HG03196 (cell line): ENCODE measurements at regions not wholly inside any gene's neighbourhood (a gene's known extent, or its start where the extent isn't known, plus 50 kb on each side); places are given as distances from the start of the nearest gene placed in this dataset.
"Not testable (repeated sequence)": the region's sequence is repeated elsewhere in the genome, so short reads cannot be mapped to it uniquely, and the experiment has no call there.

Experiments
- ATAC-seq: cut with Tn5 transposase; IDR thresholded peaks from one replicate; pipeline ENCODE4 v1.9.1; 2021; ENCODE audit not compliant: unreplicated experiment

DNA sequence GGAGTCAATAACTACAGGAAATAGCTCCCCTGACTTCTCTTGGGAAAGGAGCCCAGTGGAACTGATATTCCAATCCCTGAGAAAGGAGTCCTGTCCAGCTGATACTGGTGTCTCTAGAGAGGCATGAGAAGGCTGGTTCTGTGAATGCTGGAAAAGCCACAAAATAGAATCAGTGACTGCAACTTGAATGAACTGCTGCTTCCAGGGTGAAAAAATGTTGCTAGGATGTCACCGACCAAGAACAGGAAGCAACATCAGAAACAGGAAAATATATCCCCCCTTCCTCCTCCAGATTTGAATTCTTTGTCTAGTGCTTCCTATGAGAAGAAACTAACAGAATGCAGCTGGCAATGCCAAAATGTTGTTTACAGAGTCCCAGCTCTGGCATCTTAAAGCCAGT lies 269.3 kb upstream of the LYPLAL1 start:
- ATAC-seq: no peak

DNA sequence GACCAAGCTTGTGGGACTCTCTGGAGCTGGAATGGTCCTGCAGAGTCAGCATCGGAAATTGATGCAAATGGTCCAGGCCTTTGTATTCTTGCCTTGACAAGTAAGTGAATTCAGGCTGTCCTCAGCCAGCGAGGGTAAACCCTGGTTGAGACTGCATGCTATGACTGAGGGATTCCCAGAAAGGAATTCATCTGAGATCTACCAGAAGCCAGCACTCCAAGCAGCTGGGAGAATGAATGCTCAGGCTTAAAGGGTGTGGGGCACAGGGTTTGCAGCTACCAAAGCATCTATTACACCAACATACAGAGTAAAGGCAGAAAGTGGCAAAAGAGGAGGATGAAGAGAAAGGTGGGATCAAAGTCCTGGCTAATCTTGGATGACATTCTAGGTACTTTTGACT lies 257.0 kb upstream of the LYPLAL1 start:
- no peak for ATAC-seq

DNA sequence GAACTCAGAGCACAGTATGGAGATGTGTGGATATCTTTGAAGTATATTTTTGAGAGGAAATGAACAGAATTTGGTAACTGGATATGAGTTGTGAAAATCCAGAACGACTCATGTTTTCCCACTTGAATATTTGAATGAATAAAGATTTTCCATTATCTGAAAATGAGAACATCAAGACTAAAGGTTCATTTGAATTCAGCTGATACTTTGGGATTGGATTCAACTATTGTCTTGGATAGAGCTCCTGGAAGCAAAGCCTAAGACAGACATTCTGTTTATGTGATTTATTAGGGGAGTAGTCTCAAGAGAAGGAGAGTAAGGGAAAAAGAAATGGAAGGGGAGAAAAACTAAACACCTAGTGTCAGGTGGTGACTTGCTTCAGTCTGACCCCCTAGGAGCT lies 256.0 kb upstream of the LYPLAL1 start:
- no peak for ATAC-seq

- no peak for ATAC-seq
Observed at GRCh38 chr1:218925777-218926176, 247.9 kb upstream of the LYPLAL1 start.

GRCh38 chr1:218926631-218927030 lies 247.0 kb upstream of the LYPLAL1 start:
- ATAC-seq: no peak

DNA sequence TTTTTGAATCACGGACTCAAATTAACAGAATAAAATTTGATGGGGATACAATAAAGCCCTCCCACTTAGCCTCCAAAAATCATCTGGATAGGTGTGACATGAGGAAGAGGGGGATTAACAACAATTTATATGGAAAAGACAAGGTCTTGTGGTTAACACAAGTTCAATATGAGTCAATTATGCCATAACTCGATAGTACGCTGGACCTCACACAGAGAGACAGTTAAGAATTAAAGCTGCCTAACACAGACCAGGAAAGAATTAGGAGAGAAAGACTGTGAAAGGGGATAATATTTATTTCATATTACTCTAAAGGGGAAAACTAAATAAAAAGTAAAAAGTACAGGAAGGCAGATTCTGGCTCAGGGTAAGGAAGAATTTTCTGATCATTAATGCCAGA lies 243.7 kb upstream of the LYPLAL1 start:
- no peak for ATAC-seq

DNA sequence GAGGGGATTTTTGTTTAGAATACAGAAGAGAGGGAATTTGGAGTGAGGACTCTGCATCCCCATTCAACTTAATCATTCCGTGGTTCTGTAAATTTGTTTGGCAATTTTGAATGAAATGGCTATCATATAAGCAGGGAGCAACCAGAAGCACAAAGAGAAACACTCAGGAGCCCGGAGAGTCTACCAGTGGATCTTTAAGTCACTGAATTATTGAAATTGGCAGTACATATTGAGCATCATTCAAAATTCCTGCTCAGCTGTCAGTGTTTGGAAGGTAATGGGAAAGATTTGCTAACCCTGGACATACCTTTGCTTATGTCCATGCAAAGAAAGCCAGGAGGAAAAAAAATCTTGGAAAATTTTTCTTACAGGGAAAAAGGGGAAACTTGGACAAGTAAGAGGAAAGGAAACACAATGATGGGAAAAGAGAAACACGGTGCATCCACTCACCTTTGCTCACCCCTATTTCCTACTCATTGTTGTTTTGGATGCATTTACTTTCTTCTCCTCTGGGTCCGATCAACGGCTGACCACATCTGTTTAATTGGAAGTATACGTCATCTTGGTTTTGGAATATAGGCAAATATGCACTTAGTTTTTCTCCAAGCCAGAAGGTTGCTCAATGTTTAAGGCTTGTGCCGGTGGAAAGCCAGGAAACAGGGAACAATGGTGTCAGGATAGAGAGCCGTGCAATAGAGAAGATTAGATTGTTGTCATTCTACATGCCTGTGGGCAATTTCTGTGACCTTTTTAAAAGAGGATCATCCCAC lies 243.0 kb upstream of the LYPLAL1 start:
- no peak for ATAC-seq

GRCh38 chr1:218931324-218931723 lies 242.4 kb upstream of the LYPLAL1 start:
- ATAC-seq: no peak

DNA sequence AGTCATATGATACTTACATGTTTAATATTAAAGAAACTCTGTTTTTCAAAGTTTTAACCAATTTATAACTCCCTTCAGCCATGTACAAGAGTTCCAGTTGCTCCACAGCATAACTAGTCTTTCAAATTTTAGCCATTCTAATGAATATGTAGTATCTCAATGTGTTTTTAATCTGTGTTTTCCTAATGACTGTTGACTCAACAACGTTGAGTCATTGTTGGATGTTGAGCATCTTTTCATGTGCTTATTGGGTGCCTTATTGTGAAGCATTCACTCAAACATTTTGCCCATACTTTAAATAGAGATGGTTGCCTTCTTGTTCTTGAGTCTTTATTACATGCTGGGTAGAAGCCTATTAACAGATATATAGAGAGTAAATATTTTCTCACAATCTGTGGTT lies 240.2 kb upstream of the LYPLAL1 start:
- no peak for ATAC-seq

GRCh38 chr1:218935408-218935807 lies 238.3 kb upstream of the LYPLAL1 start:
- ATAC-seq: not testable (repeated sequence)

DNA sequence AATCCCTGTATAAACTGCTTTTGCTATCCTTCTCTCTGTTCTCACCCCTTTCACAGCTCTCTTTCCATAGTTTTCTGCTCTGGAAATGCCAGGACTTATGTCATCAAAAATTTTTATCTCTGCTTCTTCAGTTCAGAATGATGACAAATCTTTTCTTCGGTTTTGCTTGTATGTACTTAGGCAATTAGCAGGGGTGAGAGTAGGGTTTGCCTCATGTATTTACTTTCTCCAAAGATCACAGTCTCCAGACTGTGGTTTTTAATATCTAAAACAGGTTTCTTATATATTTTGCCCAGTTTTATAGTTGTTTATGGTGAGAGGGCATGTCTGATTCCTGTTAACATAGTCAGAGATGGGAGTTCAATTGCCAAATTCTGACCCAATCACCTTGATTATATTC lies 235.4 kb upstream of the LYPLAL1 start:
- ATAC-seq: no peak

DNA sequence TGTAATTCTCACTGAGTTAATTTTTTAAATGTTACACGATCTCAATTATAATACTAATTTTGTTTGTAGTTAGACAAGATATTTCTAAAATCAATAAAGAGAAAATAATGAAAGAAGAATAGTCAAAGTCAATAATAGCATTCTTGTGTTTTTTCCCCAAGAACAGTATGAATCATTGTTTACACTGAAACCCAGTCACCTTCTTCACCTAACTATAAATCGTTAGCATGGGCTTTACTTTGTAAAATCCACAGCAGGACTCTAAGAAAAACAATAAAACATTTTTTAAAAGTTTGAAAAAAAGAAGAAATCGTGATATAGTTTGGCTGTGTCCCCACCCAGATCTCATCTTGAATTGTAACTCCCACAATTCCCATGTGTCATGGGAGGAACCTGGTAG lies 234.6 kb upstream of the LYPLAL1 start:
- no peak for ATAC-seq

GRCh38 chr1:218942431-218942830 lies 231.2 kb upstream of the LYPLAL1 start:
- no peak for ATAC-seq

- ATAC-seq: no peak
Observed at GRCh38 chr1:218943371-218943770, 230.3 kb upstream of the LYPLAL1 start.

- ATAC-seq: no peak
Observed at GRCh38 chr1:218945050-218945449, 228.6 kb upstream of the LYPLAL1 start.

DNA sequence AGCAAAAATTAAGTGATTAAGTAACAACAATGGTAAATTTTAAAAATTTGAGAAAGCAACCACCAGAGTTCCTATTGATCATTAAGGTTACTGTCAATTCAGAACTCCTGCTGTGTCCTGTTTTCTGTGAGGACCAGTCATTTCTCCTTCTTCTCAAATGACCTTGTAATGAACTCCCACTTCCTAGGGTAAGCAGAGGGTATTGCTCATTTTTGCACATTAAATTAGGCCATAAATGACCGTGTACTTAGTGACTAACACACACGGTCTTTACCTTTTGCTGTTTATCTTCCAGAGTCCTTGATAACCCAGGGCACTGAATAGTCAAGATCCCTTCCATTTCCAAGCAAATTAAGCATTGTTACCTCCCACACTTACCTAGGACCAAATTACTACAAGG lies 227.5 kb upstream of the LYPLAL1 start:
- ATAC-seq: no peak

DNA sequence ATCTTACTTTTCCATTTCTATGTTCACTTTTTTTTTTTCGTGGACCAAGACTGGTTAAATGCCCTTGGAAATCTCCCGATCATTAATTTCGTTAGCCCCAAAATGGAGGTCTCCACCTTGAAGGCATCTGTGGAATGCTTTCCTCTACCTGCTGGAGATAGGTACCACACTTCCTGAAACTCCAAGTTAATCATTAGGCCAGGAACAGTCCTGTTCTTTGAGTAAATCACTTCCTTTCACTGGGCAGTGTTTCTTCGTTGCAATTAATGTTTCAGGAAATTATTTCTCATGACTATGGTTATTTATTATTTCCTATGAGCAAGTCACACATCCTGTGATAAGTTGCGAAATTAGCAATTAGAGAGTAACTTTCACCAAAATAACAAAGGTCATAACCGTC lies 225.2 kb upstream of the LYPLAL1 start:
- no peak for ATAC-seq

GRCh38 chr1:218953386-218953785 lies 220.3 kb upstream of the LYPLAL1 start:
- no peak for ATAC-seq

DNA sequence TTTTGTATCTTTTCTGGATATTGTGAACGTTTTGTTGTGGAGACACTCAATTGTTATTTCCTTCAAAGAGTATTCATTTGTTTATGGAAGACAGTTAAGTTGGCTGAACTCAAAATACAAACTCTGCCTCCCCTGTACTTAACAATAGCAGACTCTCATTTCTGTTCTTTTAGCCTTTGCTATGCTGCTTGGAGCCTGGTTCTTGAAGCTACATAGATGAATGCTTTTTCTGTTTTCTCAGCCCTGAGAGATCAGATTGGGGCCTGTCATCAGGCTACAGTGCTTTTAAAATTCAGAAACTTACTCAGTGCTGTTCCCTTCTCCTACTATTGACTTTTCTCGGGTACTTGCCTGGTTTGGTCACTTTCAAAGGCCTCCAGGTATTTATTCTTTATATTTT lies 215.7 kb upstream of the LYPLAL1 start:
- no peak for ATAC-seq

DNA sequence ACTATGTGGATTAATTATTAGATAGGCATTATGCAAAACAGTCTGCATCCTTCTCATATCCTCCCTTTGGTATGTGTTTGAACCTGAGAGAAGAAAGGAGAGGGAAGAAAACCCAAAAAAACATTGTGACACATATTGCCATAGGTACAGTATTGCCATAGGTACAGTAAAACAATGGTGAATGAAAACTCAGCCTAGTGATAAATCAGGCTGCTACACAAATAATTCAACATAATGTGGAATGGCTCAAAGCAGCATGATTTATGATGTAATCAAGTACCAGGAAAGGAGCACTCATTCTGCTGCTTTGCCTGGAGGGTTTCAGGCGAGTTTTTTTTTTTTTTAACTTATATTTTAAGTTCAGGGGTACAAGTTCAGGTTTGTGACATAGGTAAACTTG lies 213.9 kb upstream of the LYPLAL1 start:
- no peak for ATAC-seq

DNA sequence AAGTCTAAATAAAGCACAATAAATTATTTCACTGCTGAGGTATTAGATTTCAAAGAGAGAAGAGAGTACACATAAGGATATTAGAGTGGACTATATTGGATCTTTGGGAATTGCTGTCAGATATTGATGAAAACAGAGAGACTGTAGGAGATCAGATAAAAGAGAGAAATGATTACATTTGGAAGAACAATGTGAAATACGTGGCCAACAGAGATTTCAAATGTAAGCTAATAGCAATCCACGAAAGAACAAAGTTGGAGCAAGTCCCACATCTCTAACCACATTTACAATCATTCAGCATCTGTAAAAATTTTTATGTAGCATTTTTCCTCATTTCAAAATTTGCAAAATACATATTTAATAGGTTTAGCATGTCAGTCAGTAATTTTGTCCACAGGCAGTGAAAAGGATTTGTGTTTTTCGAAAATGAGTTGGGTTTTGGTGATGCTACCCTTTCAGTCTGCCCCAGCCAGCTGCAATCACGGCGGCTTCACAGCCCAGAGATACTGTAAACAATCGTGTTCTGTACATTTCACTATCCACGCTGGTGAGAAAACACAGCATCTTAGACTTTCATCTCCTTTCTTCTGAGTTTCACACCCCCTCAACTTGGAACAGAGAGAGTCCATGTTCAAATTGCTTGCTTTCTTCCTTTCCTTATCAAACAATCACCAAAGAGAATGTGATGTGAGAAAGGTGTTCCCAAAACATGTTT lies 209.1 kb upstream of the LYPLAL1 start:
- no peak for ATAC-seq

DNA sequence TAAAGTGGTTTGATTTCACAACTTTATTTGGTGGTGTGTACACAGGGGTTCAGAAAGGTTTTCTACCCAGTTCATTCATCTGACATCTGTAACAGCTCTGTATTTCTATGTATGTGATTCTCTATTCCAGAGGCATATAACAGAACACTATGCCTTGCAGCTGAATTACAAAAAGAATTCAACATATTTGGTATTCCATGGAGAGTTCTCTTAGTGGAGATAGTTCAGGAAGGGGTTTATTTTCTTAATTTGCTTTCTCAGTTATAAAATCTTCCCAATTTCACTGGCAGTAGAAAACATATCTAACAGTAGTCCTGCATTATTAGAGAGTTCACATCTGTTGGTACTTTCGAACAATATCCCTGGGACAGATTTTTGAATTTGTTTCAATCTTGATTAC lies 207.9 kb upstream of the LYPLAL1 start:
- no peak for ATAC-seq

GRCh38 chr1:218967254-218967653 lies 206.4 kb upstream of the LYPLAL1 start:
- ATAC-seq: no peak
